ENCODE measurements at regions not wholly inside any gene's neighbourhood (a gene's known extent, or its start where the extent isn't known, plus 50 kb on each side); places are given as distances from the start of the nearest gene placed in this dataset.

GRCh38 chr4:52311464-52312125, 260.5 kb downstream of the SPATA18 start:
- no TSS peak for BruUV-seq (replicated peaks)
- no peak for FAIRE-seq
- H2AFZ ChIP-seq (ENCODE audit: low read depth, low read length): no peak overlapping the region
- H3K4me2 ChIP-seq (ENCODE audit: insufficient read depth, low read length): no peak overlapping the region
- H3K27me3 ChIP-seq (ENCODE audit: control insufficient read depth in 2 of 2, insufficient read depth in 2 of 2, low read length in 2 of 2): no peaks in the 10 kb centered on the region
- no peaks in the 10 kb centered on the region for H3K9me3 ChIP-seq (replicated peaks; ENCODE audit: control insufficient read depth, insufficient read depth, low read length)
- no peaks in the 10 kb centered on the region for H4K20me1 ChIP-seq (replicated peaks; ENCODE audit: control insufficient read depth, extremely low read depth, insufficient read depth, low read length)
- H3K9me1 ChIP-seq (replicated peaks; ENCODE audit: control insufficient read depth, extremely low read depth, insufficient read depth, low read length): no peaks in the 10 kb centered on the region
- no peak overlapping the region for H3K27ac ChIP-seq (ENCODE audit: insufficient read depth, low read depth, low read length)
- CTCF ChIA-PET: no interaction called here
- POLR2A ChIA-PET: no interaction called here
- H3K4me3 ChIP-seq (replicated peaks in 1 of 3; ENCODE audit: insufficient read depth in 1 of 3, low read depth in 1 of 3, low read length in 3 of 3): no peak overlapping the region
- TF ChIP-seq JUN (IDR thresholded peaks at IDR 0.05; ENCODE audit: borderline replicate concordance, insufficient read depth, insufficient read length, low read depth): no peak
- H3K36me3 ChIP-seq (ENCODE audit: control insufficient read depth in 2 of 2, extremely low read depth in 1 of 2, insufficient read depth in 2 of 2, low read length in 2 of 2): no peaks in the 10 kb centered on the region
- DNase-seq (ENCODE audit: low read depth, low spot score): no peak
- no peaks in the 10 kb centered on the region for H3K79me2 ChIP-seq (ENCODE audit: control insufficient read depth, insufficient read depth, low read length)
- H3K9ac ChIP-seq (replicated peaks; ENCODE audit: extremely low read depth, insufficient read depth, low read length): no peak overlapping the region
- dilution Hi-C loops (cut with MboI; ENCODE audit: extremely low pct_ligation_motif_present, low sequenced_read_pairs): no loop called here
- H3K4me1 ChIP-seq (ENCODE audit: control insufficient read depth, extremely low read depth, insufficient read depth, low read length): no peaks in the 10 kb centered on the region
- intact Hi-C loops (cut with micrococcal nuclease): no loop called here

DNA sequence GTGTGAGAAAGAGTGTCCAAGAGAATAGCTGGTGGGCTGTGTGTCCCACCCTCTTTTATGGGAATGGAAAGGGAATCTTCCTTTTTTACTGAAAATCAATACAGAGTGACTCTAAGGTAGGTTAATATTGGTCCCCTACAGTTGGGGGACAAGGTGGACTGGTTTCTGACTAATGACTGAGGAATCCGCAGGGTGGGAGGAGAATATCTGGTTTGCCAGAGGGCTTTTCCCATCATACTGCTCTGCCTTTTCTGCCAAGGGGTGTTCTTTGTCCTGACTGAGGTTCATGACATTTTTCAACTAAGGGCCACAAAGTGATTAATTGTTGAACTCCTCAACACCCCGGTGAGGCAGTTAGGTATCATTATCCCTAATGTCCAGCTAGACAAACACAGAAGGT, 261.6 kb downstream of the SPATA18 start:
- no peak for TF ChIP-seq JUN (IDR thresholded peaks at IDR 0.05; ENCODE audit: borderline replicate concordance, insufficient read depth, insufficient read length, low read depth)
- no peak for TF ChIP-seq POLR2AphosphoS5 (IDR thresholded peaks at IDR 0.05; ENCODE audit: insufficient read depth, low read depth, low read length)
- no peak for TF ChIP-seq EZH2 (IDR thresholded peaks at IDR 0.05; ENCODE audit: borderline replicate concordance, low read depth, low read length, severe bottlenecking)
- TF ChIP-seq FOS (IDR thresholded peaks at IDR 0.05; ENCODE audit: borderline replicate concordance, insufficient read depth, low read length): no peak
- no peak for TF ChIP-seq POLR2A (IDR thresholded peaks at IDR 0.05; ENCODE audit: low read depth, low read length)
- no peak for TF ChIP-seq MYC (IDR thresholded peaks at IDR 0.05; ENCODE audit: low read depth, low read length)
- TF ChIP-seq, protein P1, sequence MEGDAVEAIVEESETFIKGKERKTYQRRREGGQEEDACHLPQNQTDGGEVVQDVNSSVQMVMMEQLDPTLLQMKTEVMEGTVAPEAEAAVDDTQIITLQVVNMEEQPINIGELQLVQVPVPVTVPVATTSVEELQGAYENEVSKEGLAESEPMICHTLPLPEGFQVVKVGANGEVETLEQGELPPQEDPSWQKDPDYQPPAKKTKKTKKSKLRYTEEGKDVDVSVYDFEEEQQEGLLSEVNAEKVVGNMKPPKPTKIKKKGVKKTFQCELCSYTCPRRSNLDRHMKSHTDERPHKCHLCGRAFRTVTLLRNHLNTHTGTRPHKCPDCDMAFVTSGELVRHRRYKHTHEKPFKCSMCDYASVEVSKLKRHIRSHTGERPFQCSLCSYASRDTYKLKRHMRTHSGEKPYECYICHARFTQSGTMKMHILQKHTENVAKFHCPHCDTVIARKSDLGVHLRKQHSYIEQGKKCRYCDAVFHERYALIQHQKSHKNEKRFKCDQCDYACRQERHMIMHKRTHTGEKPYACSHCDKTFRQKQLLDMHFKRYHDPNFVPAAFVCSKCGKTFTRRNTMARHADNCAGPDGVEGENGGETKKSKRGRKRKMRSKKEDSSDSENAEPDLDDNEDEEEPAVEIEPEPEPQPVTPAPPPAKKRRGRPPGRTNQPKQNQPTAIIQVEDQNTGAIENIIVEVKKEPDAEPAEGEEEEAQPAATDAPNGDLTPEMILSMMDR (IDR thresholded peaks at IDR 0.05; ENCODE audit: extremely low read depth in 1 of 2, insufficient read depth in 1 of 2, low read depth in 1 of 2, low read length in 2 of 2): no peak
- TF ChIP-seq, protein P2, sequence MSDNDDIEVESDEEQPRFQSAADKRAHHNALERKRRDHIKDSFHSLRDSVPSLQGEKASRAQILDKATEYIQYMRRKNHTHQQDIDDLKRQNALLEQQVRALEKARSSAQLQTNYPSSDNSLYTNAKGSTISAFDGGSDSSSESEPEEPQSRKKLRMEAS (IDR thresholded peaks at IDR 0.05; ENCODE audit: insufficient read depth, insufficient read length): no peak
- TF ChIP-seq GATA2 (IDR thresholded peaks at IDR 0.05; ENCODE audit: insufficient read depth, insufficient read length, low read depth, low read length): no peak
- no peaks in the 10 kb centered on the region for H4K20me1 ChIP-seq (replicated peaks; ENCODE audit: control insufficient read depth, extremely low read depth, insufficient read depth, low read length)
- dilution Hi-C loops (cut with MboI; ENCODE audit: extremely low pct_ligation_motif_present, low sequenced_read_pairs): no loop called here
- intact Hi-C loops (cut with micrococcal nuclease): no loop called here
- no peak overlapping the region for H3K4me2 ChIP-seq (ENCODE audit: insufficient read depth, low read length)
- BruUV-seq (replicated peaks): no TSS peak
- H3K9ac ChIP-seq (replicated peaks; ENCODE audit: extremely low read depth, insufficient read depth, low read length): no peak overlapping the region
- H3K9me1 ChIP-seq (replicated peaks; ENCODE audit: control insufficient read depth, extremely low read depth, insufficient read depth, low read length): no peaks in the 10 kb centered on the region
- FAIRE-seq (no peak), DNase-seq (ENCODE audit: low read depth, low spot score) (no peak)
- ChIA-PET POLR2A (no interaction called here), CTCF (no interaction called here)
- H3K27me3 ChIP-seq (ENCODE audit: control insufficient read depth in 2 of 2, insufficient read depth in 2 of 2, low read length in 2 of 2): no peaks in the 10 kb centered on the region
- no peaks in the 10 kb centered on the region for H3K36me3 ChIP-seq (ENCODE audit: control insufficient read depth in 2 of 2, extremely low read depth in 1 of 2, insufficient read depth in 2 of 2, low read length in 2 of 2)
- H3K79me2 ChIP-seq (ENCODE audit: control insufficient read depth, insufficient read depth, low read length): no peaks in the 10 kb centered on the region
- no peak overlapping the region for H3K27ac ChIP-seq (ENCODE audit: insufficient read depth, low read depth, low read length)
- H3K9me3 ChIP-seq (replicated peaks; ENCODE audit: control insufficient read depth, insufficient read depth, low read length): no peaks in the 10 kb centered on the region
- H2AFZ ChIP-seq (ENCODE audit: low read depth, low read length): no peak overlapping the region
- no peak overlapping the region for H3K4me3 ChIP-seq (replicated peaks in 1 of 3; ENCODE audit: insufficient read depth in 1 of 3, low read depth in 1 of 3, low read length in 3 of 3)
- H3K4me1 ChIP-seq (ENCODE audit: control insufficient read depth, extremely low read depth, insufficient read depth, low read length): no peaks in the 10 kb centered on the region
